WTC11 (cell line): ENCODE measurements at regions not wholly inside any gene's neighbourhood (a gene's known extent, or its start where the extent isn't known, plus 50 kb on each side); places are given as distances from the start of the nearest gene placed in this dataset.
"Not testable (repeated sequence)": the region's sequence is repeated elsewhere in the genome, so short reads cannot be mapped to it uniquely, and the experiment has no call there.

Experiments used
- ATAC-seq: fragments of 200-7000 bp; cut with Tn5 transposase; 2 replicates; pipeline ENCODE4 v1.10.0; 2021; ENCODE audit warnings: mild to moderate bottlenecking, moderate library complexity
- CTCF ChIA-PET: fragments of 300-600 bp; sonication (Branson Sonifier 250); formaldehyde crosslinking; loops from one replicate; lab custom pipeline; 2021; ENCODE audit warnings: antibody characterized with exemption; lab: Charles Lee
- POLR2A ChIA-PET: fragments of 350-600 bp; sonication (Branson Sonifier 250); formaldehyde crosslinking; loops from one replicate; lab custom pipeline; 2021; ENCODE audit warnings: antibody characterized with exemption; lab: Charles Lee
- DNase-seq: peaks from one replicate; pipeline ENCODE4 v3.0.0; 2021; ENCODE audit warnings: low spot score
- H3K27ac Mint-ChIP-seq: 2 replicates; pipeline ENCODE4 v1.8.0; 2021; ENCODE audit warnings: mixed read lengths
- H3K27me3 Mint-ChIP-seq: 2 replicates; pipeline ENCODE4 v1.8.0; 2021; ENCODE audit warnings: low read depth, mild to moderate bottlenecking, moderate library complexity, mixed read lengths
- H3K36me3 Mint-ChIP-seq: 2 replicates; pipeline ENCODE4 v1.8.0; 2021; ENCODE audit warnings: mixed read lengths
- H3K4me1 Mint-ChIP-seq: 2 replicates; pipeline ENCODE4 v1.8.0; 2022; ENCODE audit warnings: mixed read lengths
- H3K4me3 Mint-ChIP-seq: 2 replicates; pipeline ENCODE4 v1.8.0; 2021; ENCODE audit warnings: mild to moderate bottlenecking, moderate library complexity, mixed read lengths
- H3K9me3 Mint-ChIP-seq: 2 replicates; pipeline ENCODE4 v1.8.0; 2021; ENCODE audit warnings: mixed read lengths
- ATF3 ChIP-seq: sonication (generic); formaldehyde crosslinking; conservative IDR thresholded peaks from 2 replicates; pipeline ENCODE4 v1.8.1; 2022; ENCODE audit warnings: mild to moderate bottlenecking, missing genetic modification reagents
- E2F5 ChIP-seq: sonication (generic); formaldehyde crosslinking; IDR thresholded peaks from 2 replicates; pipeline ENCODE4 v1.8.1; 2022; ENCODE audit warnings: mild to moderate bottlenecking, moderate library complexity, missing genetic modification reagents
- EMX1 ChIP-seq: fragments of 250-450 bp; sonication (Bioruptor Pico); IDR thresholded peaks from 2 replicates; pipeline ENCODE4 v1.8.0; 2021; ENCODE audit warnings: mild to moderate bottlenecking
- FOXJ3 ChIP-seq: sonication (generic); formaldehyde crosslinking; IDR thresholded peaks from 2 replicates; pipeline ENCODE4 v1.9.0; 2021; ENCODE audit warnings: missing genetic modification reagents, mild to moderate bottlenecking, borderline replicate concordance
- IRF1 ChIP-seq: sonication (generic); formaldehyde crosslinking; IDR thresholded peaks from 2 replicates; pipeline ENCODE4 v1.8.0; 2023; ENCODE audit warnings: missing genetic modification reagents
- MLX ChIP-seq: sonication (generic); formaldehyde crosslinking; IDR thresholded peaks from 2 replicates; pipeline ENCODE4 v1.8.1; 2023; ENCODE audit warnings: mild to moderate bottlenecking, missing genetic modification reagents, moderate library complexity
- PREB ChIP-seq: sonication (generic); formaldehyde crosslinking; IDR thresholded peaks from 2 replicates; pipeline ENCODE4 v1.8.1; 2022; ENCODE audit warnings: mild to moderate bottlenecking, missing genetic modification reagents, moderate library complexity, borderline replicate concordance
- TCF7 ChIP-seq: sonication (generic); formaldehyde crosslinking; IDR thresholded peaks from 2 replicates; pipeline ENCODE4 v1.8.0; 2022; ENCODE audit warnings: mild to moderate bottlenecking, low read depth, missing genetic modification reagents, moderate library complexity
- ZBTB43 ChIP-seq: sonication (generic); formaldehyde crosslinking; IDR thresholded peaks from 2 replicates; pipeline ENCODE4 v1.8.1; 2023; ENCODE audit warnings: mild to moderate bottlenecking, missing genetic modification reagents
- ZNF219 ChIP-seq: sonication (generic); formaldehyde crosslinking; IDR thresholded peaks from 2 replicates; pipeline ENCODE4 v1.8.0; 2023; ENCODE audit warnings: missing genetic modification reagents, mild to moderate bottlenecking, borderline replicate concordance
- ZSCAN18 ChIP-seq: fragments of 250-450 bp; sonication (Bioruptor Pico); IDR thresholded peaks from 2 replicates; pipeline ENCODE4 v2.1.2; 2022; ENCODE audit warnings: mild to moderate bottlenecking, moderate library complexity

- CTCF ChIA-PET = no interaction called here
- peaks cover 8% of the 10 kb centered on the region for H3K4me1 Mint-ChIP-seq
Measured at GRCh38 chr2:7559791-7560190, 642.6 kb downstream of the RNF144A start.

GRCh38 chr2:7566382-7566881, 649.2 kb downstream of the RNF144A start:
- Mint-ChIP-seq H3K4me3 (no peak overlapping the region), H3K27me3 (no peaks in the 10 kb centered on the region; the same call in 1 of the 2 replicates), H3K27ac (no peak overlapping the region), H3K4me1 (peaks cover 9% of the 10 kb centered on the region; the same call in 1 of the 2 replicates), H3K36me3 (no peaks in the 10 kb centered on the region), H3K9me3 (peaks cover 18% of the 10 kb centered on the region)
- POLR2A ChIA-PET = no interaction called here
- DNase-seq = no peak
- TF ChIP-seq ZBTB43 (CRISPR knock-in tag) = no peak
- TF ChIP-seq MLX (CRISPR knock-in tag) = no peak
- CTCF ChIA-PET = interaction anchor here (0.6 kb wide), 1 partner anchor 136 kb away, joined by 3 read pairs; no protein-coding TSS in a partner anchor
- no peak for ATAC-seq

More at GRCh38 chr2:7559791-7560190, 642.6 kb downstream of the RNF144A start:
- DNase-seq (no peak), ATAC-seq (no peak)
- H3K27ac Mint-ChIP-seq = no peak overlapping the region
- H3K4me3 Mint-ChIP-seq = no peak overlapping the region
- no peaks in the 10 kb centered on the region for H3K27me3 Mint-ChIP-seq
- TF ChIP-seq FOXJ3 (CRISPR knock-in tag) (no peak), PREB (CRISPR knock-in tag) (no peak), IRF1 (CRISPR knock-in tag) (no peak), TCF7 (CRISPR knock-in tag) (no peak), ZSCAN18 (CRISPR knock-in tag) (no peak), ATF3 (CRISPR knock-in tag) (no peak), E2F5 (no peak), EMX1 (CRISPR knock-in tag) (no peak), ZNF219 (CRISPR knock-in tag) (no peak)
- POLR2A ChIA-PET = no interaction called here
- no peaks in the 10 kb centered on the region for H3K36me3 Mint-ChIP-seq
- 0 out of 2 replicates have a peak, but pooled peaks cover 3% of the 10 kb centered on the region for H3K9me3 Mint-ChIP-seq

GRCh38 chr2:7567116-7567515, 649.9 kb downstream of the RNF144A start:
- H3K4me3 Mint-ChIP-seq, DNase-seq, POLR2A ChIA-PET, H3K27ac Mint-ChIP-seq, H3K4me1 Mint-ChIP-seq, H3K27me3 Mint-ChIP-seq, ATAC-seq, H3K36me3 Mint-ChIP-seq: not testable (repeated sequence)
- CTCF ChIA-PET = interaction anchor here (0.6 to 0.8 kb wide), 2 partner anchors 91 to 135 kb away, joined by 3 read pairs; no protein-coding TSS in a partner anchor
- peaks cover 18% of the 10 kb centered on the region for H3K9me3 Mint-ChIP-seq
